HG03095 (cell line): ENCODE measurements at regions not wholly inside any gene's neighbourhood (a gene's known extent, or its start where the extent isn't known, plus 50 kb on each side); places are given as distances from the start of the nearest gene placed in this dataset.

ENCODE experiments used
- ATAC-seq: cut with Tn5 transposase; IDR thresholded peaks from one replicate; pipeline ENCODE4 v1.9.1; 2021; ENCODE audit warnings: moderate library complexity; ENCODE audit not compliant: unreplicated experiment

GRCh38 chr6:152904678-152905077 is 78.2 kb downstream of the FBXO5 start:
- no peak for ATAC-seq

- ATAC-seq = no peak
These were observed 77.1 kb downstream of the FBXO5 start for GRCh38 chr6:152905551-152906299.

- no peak for ATAC-seq
These were observed 73.6 kb downstream of the FBXO5 start for GRCh38 chr6:152909241-152909640.

GRCh38 chr6:152916035-152916434 is 66.8 kb downstream of the FBXO5 start:
- no peak for ATAC-seq

- no peak for ATAC-seq
These were observed 63.9 kb downstream of the FBXO5 start for GRCh38 chr6:152918991-152919390.

DNA sequence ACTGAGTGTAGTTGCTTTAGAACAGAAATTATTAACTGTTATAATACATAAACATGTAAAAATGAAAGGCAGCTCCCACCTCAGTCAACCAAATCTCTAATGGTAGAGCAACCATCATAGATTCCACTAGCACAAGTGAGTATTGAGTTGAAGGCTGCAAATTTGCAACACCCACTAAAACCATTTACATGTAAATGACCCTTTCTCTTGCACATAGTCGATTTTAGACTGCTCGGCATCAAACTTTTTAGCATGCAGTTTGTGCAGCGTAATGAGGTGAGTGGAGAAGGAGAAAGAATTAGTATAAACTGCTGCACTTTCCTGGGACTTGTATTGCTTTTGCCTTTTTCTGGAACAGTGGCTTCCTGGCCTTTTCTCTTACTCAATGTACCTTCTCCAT is 62.8 kb downstream of the FBXO5 start:
- no peak for ATAC-seq
